PC-9 (cell line): ENCODE measurements at regions not wholly inside any gene's neighbourhood (a gene's known extent, or its start where the extent isn't known, plus 50 kb on each side); places are given as distances from the start of the nearest gene placed in this dataset.

ENCODE experiments used
- BruUV-seq: library from RNA; stranded (reverse); fragments of 400-500 nt; replicated peaks from 2 replicates; lab custom pipeline; 2021; lab: Mats Ljungman, UMichigan
- CTCF ChIA-PET: fragments of 300-600 bp; sonication (Branson Sonifier 250); formaldehyde crosslinking; loops from one replicate; lab custom pipeline; 2022; ENCODE audit warnings: antibody characterized with exemption; lab: Charles Lee
- POLR2A ChIA-PET: fragments of 300-600 bp; sonication (Branson Sonifier 250); formaldehyde crosslinking; loops from one replicate; lab custom pipeline; 2022; ENCODE audit warnings: antibody characterized with exemption; ENCODE audit not compliant: unreplicated experiment; lab: Charles Lee
- DNase-seq, 2 experiments: peaks; one replicate each; pipeline versions ENCODE4 v3.0.0 to v3.0.0-alpha.2; 2015 to 2022; ENCODE audit warnings: mixed read lengths in 1 of 2
- H2AFZ ChIP-seq: fragments of 200-600 bp; sonication (generic); 2 replicates; pipeline ENCODE4 v1.8.1; 2017; ENCODE audit warnings: antibody characterized with exemption
- H3F3A ChIP-seq: fragments of 200-600 bp; sonication (generic); 2 replicates; pipeline ENCODE4 v1.8.1; 2017; ENCODE audit warnings: antibody characterized with exemption, mild to moderate bottlenecking, low read depth; ENCODE audit not compliant: insufficient read depth
- H3K27ac ChIP-seq: fragments of 200-600 bp; sonication (generic); 2 replicates; pipeline ENCODE4 v1.6.1; 2016; ENCODE audit warnings: mixed run types
- H3K27me3 ChIP-seq: fragments of 200-600 bp; sonication (generic); 2 replicates; pipeline ENCODE4 v1.6.1; 2016; ENCODE audit warnings: low read depth, mixed run types; ENCODE audit not compliant: insufficient read depth
- H3K36me3 ChIP-seq: fragments of 200-600 bp; sonication (generic); 2 replicates; pipeline ENCODE4 v1.6.1; 2016; ENCODE audit warnings: low read depth, mixed run types
- H3K4me1 ChIP-seq: fragments of 200-600 bp; sonication (generic); replicated peaks from 2 replicates; pipeline ENCODE4 v1.6.1; 2016; ENCODE audit warnings: mixed run types; ENCODE audit not compliant: insufficient read depth
- H3K4me2 ChIP-seq: fragments of 200-600 bp; sonication (generic); 2 replicates; pipeline ENCODE4 v1.6.1; 2017; ENCODE audit warnings: mixed run types
- H3K4me3 ChIP-seq: fragments of 200-600 bp; sonication (generic); 2 replicates; pipeline ENCODE4 v1.6.1; 2016; ENCODE audit warnings: mixed run types
- H3K79me2 ChIP-seq: fragments of 200-600 bp; sonication (generic); 2 replicates; pipeline ENCODE4 v1.6.1; 2017; ENCODE audit warnings: low read depth, mixed run types
- H3K9me2 ChIP-seq: fragments of 200-600 bp; sonication (generic); 2 replicates; pipeline ENCODE4 v1.8.1; 2017; ENCODE audit warnings: mild to moderate bottlenecking; ENCODE audit not compliant: insufficient read depth
- H3K9me3 ChIP-seq: fragments of 200-600 bp; sonication (generic); 2 replicates; pipeline ENCODE4 v1.8.1; 2016; ENCODE audit warnings: low read depth; ENCODE audit not compliant: insufficient read depth
- H4K20me1 ChIP-seq: fragments of 200-600 bp; sonication (generic); 2 replicates; pipeline ENCODE4 v1.8.1; 2017; ENCODE audit not compliant: insufficient read depth
- EZH2 ChIP-seq: fragments of 200-600 bp; sonication (generic); IDR thresholded peaks from 2 replicates; pipeline ENCODE4 v1.8.0; 2017; ENCODE audit warnings: antibody characterized with exemption, low read depth
- intact Hi-C: fragments of 100-400 bp; cut with micrococcal nuclease; formaldehyde crosslinking; loops from one replicate; pipeline ENCODE4 v1.10.0; 2022; ENCODE audit not compliant: unreplicated experiment
- TF ChIP-seq, protein P1 (sequence below): fragments of 200-600 bp; sonication (generic); conservative IDR thresholded peaks from 2 replicates; pipeline ENCODE4 v1.6.1; 2017; ENCODE audit warnings: mixed run types, antibody characterized with exemption, mild to moderate bottlenecking, moderate library complexity

DNA sequence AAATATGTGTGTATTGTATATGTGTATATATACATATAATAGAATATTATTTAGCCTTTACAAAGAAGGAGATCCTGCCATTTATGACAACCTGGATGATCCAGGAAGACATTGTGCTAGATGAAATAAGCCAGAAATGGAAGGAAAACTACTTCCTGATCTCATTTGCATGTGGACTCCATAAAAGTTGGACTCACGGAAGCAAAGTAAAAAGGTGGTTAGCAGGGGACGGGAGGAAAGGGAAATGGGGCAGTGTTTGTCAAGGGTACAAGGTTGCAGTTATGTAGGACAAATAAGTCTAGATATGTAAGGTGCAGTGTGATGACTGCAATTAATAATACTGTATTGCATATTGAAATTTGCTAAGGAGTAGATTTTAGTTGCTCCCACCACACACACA, 331.1 kb upstream of the FSTL5 start:
- ChIA-PET CTCF (no interaction called here), POLR2A (no interaction called here)
- DNase-seq: no peak
- no peak overlapping the region for H2AFZ ChIP-seq
- no peaks in the 10 kb centered on the region for H3K79me2 ChIP-seq
- H3K4me1 ChIP-seq: no peaks in the 10 kb centered on the region
- BruUV-seq: no TSS peak
- H3K4me3 ChIP-seq: no peak overlapping the region
- H3K36me3 ChIP-seq: no peaks in the 10 kb centered on the region
- H3K4me2 ChIP-seq: no peak overlapping the region
- TF ChIP-seq, protein P1, sequence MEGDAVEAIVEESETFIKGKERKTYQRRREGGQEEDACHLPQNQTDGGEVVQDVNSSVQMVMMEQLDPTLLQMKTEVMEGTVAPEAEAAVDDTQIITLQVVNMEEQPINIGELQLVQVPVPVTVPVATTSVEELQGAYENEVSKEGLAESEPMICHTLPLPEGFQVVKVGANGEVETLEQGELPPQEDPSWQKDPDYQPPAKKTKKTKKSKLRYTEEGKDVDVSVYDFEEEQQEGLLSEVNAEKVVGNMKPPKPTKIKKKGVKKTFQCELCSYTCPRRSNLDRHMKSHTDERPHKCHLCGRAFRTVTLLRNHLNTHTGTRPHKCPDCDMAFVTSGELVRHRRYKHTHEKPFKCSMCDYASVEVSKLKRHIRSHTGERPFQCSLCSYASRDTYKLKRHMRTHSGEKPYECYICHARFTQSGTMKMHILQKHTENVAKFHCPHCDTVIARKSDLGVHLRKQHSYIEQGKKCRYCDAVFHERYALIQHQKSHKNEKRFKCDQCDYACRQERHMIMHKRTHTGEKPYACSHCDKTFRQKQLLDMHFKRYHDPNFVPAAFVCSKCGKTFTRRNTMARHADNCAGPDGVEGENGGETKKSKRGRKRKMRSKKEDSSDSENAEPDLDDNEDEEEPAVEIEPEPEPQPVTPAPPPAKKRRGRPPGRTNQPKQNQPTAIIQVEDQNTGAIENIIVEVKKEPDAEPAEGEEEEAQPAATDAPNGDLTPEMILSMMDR: no peak
- TF ChIP-seq EZH2: no peak
- intact Hi-C loops: loop anchor here (10.0 kb wide), 1 partner anchor 990 kb away; no protein-coding TSS in a partner anchor
- no peaks in the 10 kb centered on the region for H3F3A ChIP-seq
- no peak overlapping the region for H3K27ac ChIP-seq
- no peaks in the 10 kb centered on the region for H3K9me2 ChIP-seq
- no peaks in the 10 kb centered on the region for H3K9me3 ChIP-seq
- no peaks in the 10 kb centered on the region for H3K27me3 ChIP-seq
- H4K20me1 ChIP-seq: no peaks in the 10 kb centered on the region

DNA sequence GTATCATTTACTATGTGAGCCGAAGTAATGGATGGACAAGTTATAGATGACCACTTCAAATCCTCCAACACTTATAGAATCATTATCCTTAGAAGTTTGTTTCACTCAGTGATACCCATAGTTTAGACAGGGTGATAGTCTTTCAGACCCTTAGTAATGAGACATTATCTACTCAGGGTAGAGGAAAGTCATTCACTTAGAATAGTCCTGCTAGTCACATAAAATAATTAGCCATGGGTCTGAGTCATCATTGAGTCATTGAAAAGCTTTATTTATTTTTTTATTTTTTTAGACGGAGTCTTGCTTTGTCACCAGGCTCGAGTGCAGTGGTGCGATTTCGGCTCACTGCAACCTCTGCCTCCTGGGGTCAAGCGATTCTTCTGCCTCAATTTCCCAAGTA, 321.7 kb upstream of the FSTL5 start:
- ChIA-PET CTCF (no interaction called here), POLR2A (no interaction called here)
- H3K4me3 ChIP-seq: no peak overlapping the region
- H3K4me1 ChIP-seq: no peaks in the 10 kb centered on the region
- H4K20me1 ChIP-seq: no peaks in the 10 kb centered on the region
- H3F3A ChIP-seq: no peaks in the 10 kb centered on the region
- TF ChIP-seq EZH2: no peak
- TF ChIP-seq, protein P1: no peak
- H3K27ac ChIP-seq: no peak overlapping the region
- no TSS peak for BruUV-seq
- H3K4me2 ChIP-seq: no peak overlapping the region
- H2AFZ ChIP-seq: no peak overlapping the region
- no peak for DNase-seq
- H3K9me3 ChIP-seq: no peaks in the 10 kb centered on the region
- H3K36me3 ChIP-seq: no peaks in the 10 kb centered on the region
- no peaks in the 10 kb centered on the region for H3K27me3 ChIP-seq
- H3K9me2 ChIP-seq: no peaks in the 10 kb centered on the region
- no peaks in the 10 kb centered on the region for H3K79me2 ChIP-seq
- intact Hi-C loops: no loop called here

DNA sequence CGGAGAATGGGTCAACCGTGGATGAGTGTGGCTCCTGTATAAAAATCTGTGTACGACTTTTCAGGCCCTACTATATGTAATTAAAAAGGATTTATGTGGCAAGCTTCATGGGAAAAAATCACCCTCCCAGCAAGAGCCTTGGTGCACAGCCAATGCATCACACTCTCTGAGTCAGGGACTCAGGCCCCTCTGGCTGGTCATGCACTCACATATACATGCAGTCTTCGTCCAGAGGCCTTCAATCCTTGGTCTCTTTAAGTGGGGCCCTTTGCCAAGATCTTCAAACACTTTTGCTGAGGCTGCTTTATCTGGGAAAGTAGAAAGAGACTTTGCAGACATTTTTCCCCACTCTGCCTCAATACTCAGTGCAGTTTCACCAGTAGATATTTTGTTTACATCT, 311.4 kb upstream of the FSTL5 start:
- CTCF ChIA-PET: no interaction called here
- no peaks in the 10 kb centered on the region for H3K9me3 ChIP-seq
- no peak overlapping the region for H3K4me3 ChIP-seq
- H3K4me1 ChIP-seq: no peaks in the 10 kb centered on the region
- H3K4me2 ChIP-seq: no peak overlapping the region
- H2AFZ ChIP-seq: no peak overlapping the region
- no peaks in the 10 kb centered on the region for H3F3A ChIP-seq
- H3K36me3 ChIP-seq: no peaks in the 10 kb centered on the region
- no peaks in the 10 kb centered on the region for H3K9me2 ChIP-seq
- H3K27ac ChIP-seq: no peak overlapping the region
- no TSS peak for BruUV-seq
- H4K20me1 ChIP-seq: no peaks in the 10 kb centered on the region
- intact Hi-C loops: no loop called here
- H3K79me2 ChIP-seq: no peaks in the 10 kb centered on the region
- no peaks in the 10 kb centered on the region for H3K27me3 ChIP-seq
- no peak for TF ChIP-seq EZH2
- TF ChIP-seq, protein P1: no peak
- POLR2A ChIA-PET: no interaction called here
- DNase-seq: no peak
